ENCODE measurements at regions not wholly inside any gene's neighbourhood (a gene's known extent, or its start where the extent isn't known, plus 50 kb on each side); places are given as distances from the start of the nearest gene placed in this dataset.
"Not testable (repeated sequence)": the region's sequence is repeated elsewhere in the genome, so short reads cannot be mapped to it uniquely, and the experiment has no call there.

DNA sequence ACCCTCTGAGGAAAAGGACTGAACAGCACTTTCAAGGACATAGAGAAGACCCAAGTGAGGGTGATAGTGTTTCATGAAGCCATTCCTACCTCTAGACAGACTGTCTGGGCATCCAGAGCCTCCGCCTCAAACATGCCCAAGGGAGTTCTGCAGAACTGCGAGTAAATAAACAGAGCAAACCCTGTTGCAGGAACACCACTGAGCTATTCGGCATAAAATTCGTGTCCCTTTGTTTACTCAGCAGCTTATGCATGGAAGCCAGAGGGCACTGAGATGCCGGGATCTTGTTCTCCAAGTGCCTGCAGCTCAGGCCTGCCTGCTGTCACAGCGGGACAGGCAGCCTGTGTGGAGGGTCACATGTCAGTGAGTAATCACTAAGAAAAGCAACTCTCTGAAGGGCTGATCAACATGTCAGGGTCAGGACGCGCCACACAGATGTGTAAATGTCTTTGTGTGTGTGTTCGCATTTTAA, 164.9 kb upstream of the HEY2 start:
- Mint-ChIP-seq H3K36me3 (no peaks in the 10 kb centered on the region), H3K4me1 (no peaks in the 10 kb centered on the region), H3K27me3 (ENCODE audit: low read depth in 3 of 3) (peaks cover 1 to 7% (median 2%) of the 10 kb centered on the region in 3 donors)

DNA sequence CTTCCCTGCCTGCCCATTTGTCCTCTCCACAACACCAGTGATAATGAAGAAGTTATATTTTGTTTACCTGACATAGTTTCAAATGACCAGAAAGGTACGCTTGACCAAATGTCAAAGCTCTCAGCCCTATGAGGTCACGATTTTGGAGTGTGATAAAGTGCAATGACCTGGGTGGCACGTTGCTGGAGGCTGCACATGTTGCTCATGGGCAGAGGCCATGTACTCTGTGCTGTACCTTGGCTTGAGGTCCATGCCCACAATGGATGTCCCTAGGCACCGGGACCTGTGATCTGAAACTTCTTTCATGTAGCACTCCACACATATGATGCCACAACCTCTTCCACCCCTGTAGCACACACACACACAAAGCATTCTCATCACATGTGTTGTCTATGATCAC, 164.0 kb upstream of the HEY2 start:
- H3K36me3 Mint-ChIP-seq: no peaks in the 10 kb centered on the region
- no peak overlapping the region for H3K27ac Mint-ChIP-seq
- H3K4me3 Mint-ChIP-seq: no peak overlapping the region
- H3K4me1 Mint-ChIP-seq: no peaks in the 10 kb centered on the region
- H3K27me3 Mint-ChIP-seq (ENCODE audit: low read depth in 3 of 3): peaks cover 1 to 7% (median 2%) of the 10 kb centered on the region in 3 donors
- no peak for DNase-seq
- H3K9me3 Mint-ChIP-seq: no peaks in the 10 kb centered on the region

More for the DNA sequence above, 164.9 kb upstream of the HEY2 start:
- Mint-ChIP-seq H3K4me3 (no peak overlapping the region), H3K9me3 (no peaks in the 10 kb centered on the region), H3K27ac (no peak overlapping the region)
- DNase-seq: no peak

DNA sequence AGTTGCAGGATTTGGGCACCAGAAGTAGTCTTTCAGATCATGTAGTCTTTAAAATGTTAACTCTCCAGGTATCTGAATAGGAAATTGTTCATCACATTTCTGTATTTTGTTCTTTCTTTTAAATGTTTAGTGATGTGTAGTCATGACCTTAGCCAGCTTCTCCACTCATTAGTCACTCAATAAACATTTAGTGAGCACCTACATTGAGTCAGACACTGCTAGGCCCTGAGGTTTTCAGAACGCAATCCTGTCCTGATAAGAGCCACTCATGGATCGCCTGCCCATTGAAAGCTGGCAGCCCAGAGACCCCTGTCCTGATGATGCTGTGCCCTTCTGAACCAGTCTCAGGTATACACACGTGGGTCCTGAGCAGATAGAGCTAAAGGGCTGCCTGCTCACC, 163.4 kb upstream of the HEY2 start:
- Mint-ChIP-seq H3K4me3 (no peak overlapping the region), H3K4me1 (no peaks in the 10 kb centered on the region), H3K27me3 (ENCODE audit: low read depth in 3 of 3) (peaks cover 1 to 7% (median 2%) of the 10 kb centered on the region in 3 donors), H3K36me3 (no peaks in the 10 kb centered on the region), H3K27ac (no peak overlapping the region), H3K9me3 (no peaks in the 10 kb centered on the region)
- DNase-seq: no peak

DNA sequence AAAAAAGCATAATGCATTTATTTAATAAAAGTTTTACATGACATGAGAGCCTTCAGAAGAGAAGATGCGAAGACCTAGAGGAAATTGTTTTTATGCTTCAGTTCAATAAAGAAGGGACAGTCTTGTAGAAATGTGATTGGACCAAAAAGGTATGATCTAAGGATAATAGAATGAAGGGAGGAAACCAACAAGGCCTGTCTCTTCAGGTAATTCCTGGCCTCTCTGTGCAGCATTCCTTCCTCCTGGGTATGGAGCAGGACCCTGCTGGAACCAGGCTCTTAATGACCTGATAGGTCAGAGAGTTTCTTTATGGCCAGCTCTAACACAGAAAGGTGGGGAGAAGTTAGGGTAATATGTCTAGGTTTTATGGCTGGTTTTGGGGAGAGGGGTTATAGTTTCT, 162.8 kb upstream of the HEY2 start:
- Mint-ChIP-seq H3K4me3 (no peak overlapping the region), H3K27ac (no peak overlapping the region), H3K9me3 (no peaks in the 10 kb centered on the region), H3K36me3 (no peaks in the 10 kb centered on the region), H3K27me3 (ENCODE audit: low read depth in 3 of 3) (peaks cover 1 to 7% (median 2%) of the 10 kb centered on the region in 3 donors), H3K4me1 (no peaks in the 10 kb centered on the region)
- DNase-seq: no peak

DNA sequence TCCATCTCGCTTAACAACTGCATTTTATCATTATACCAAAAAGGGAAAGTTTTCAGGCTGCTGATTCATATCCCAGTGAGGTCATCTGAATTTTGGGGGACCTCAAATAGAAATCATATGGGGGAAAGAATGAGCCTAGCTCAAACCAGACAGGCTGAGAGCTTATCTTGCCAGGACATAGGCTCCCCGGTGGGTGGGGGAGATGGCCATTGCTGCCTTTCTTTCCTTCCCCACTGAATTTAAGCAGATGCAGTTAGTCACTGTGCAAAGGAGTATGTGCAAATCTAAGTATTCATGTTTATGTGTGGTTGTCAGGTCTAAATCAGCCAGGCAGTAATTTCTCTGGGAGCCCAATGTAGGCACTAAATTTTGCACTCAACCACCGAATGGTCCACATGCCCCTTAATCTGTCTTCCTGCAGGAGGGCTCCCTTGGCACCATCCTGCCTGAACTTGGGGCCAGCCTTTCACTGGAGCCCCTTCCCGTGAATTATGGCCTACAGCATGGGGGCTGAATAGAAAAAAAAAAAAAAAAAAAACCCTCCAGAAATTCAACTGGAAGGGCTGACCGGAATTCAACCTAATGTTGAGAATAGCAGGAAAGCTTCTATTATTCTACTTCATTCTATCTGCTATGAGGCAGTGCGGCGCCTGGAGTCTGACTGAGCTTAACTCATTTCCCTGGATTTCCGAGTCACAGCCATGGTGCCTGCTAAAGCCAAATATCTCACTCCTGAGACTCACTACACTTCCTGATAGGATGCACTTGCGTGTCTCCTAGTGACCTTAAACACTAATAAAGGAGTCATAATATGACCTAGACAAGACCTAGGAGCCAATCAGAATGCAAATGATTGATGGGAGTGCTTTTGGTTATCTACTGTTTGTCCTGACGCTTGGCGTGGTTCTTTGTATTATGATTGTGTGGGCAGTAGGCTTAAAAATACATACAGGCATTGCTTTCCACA, 161.5 kb upstream of the HEY2 start:
- DNase-seq: no peak
- Mint-ChIP-seq H3K36me3 (no peaks in the 10 kb centered on the region), H3K4me3 (no peak overlapping the region), H3K27ac (no peak overlapping the region), H3K9me3 (no peaks in the 10 kb centered on the region), H3K27me3 (ENCODE audit: low read depth in 3 of 3) (peaks cover 1 to 7% (median 2%) of the 10 kb centered on the region in 3 donors), H3K4me1 (no peaks in the 10 kb centered on the region)

DNA sequence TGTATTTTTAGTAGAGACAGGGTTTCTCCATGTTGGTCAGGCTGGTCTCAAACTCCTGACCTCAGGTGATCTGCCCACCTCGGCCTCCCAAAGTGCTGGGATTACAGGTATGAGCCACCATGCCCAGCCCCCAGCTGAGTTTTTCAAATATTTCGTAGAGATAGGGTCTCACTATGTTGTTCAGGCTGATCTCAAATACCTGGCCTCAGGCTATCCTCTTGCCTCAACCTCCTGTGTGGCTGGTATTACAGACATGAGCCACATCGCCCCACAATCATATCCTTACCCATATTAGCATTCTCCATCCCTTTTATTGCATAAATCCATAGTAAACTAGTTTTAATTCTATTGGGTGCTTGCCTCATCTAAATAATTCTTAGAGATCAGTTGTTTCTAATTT, 157.6 kb upstream of the HEY2 start:
- not testable (repeated sequence) for H3K27me3 Mint-ChIP-seq (ENCODE audit: low read depth in 3 of 3); DNase-seq; H3K4me3 Mint-ChIP-seq; H3K36me3 Mint-ChIP-seq; H3K27ac Mint-ChIP-seq; H3K4me1 Mint-ChIP-seq; H3K9me3 Mint-ChIP-seq

DNA sequence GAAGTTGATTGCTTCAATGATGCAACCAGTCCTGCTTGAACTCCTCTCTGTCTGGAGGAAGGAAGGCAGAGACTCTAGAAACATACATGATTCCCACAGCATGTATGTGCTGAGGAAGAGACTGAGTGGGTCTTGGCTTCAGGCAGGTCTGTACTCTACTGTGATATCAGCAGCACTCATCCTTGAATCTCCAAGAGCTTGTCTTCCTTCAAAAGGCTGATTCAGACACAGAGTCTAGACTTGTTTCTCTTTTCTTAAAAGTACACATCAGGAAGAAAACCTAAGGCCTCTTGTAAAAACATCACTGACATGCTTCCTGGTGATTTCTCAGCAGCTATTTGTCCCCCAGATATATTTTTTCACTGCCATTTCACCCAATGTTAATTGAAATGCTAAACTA, 155.7 kb upstream of the HEY2 start:
- H3K27ac Mint-ChIP-seq: no peak overlapping the region
- H3K9me3 Mint-ChIP-seq: no peaks in the 10 kb centered on the region
- no peak for DNase-seq
- H3K4me1 Mint-ChIP-seq: no peaks in the 10 kb centered on the region
- no peaks in the 10 kb centered on the region for H3K27me3 Mint-ChIP-seq (ENCODE audit: low read depth in 3 of 3)
- H3K4me3 Mint-ChIP-seq: no peak overlapping the region
- no peaks in the 10 kb centered on the region for H3K36me3 Mint-ChIP-seq

DNA sequence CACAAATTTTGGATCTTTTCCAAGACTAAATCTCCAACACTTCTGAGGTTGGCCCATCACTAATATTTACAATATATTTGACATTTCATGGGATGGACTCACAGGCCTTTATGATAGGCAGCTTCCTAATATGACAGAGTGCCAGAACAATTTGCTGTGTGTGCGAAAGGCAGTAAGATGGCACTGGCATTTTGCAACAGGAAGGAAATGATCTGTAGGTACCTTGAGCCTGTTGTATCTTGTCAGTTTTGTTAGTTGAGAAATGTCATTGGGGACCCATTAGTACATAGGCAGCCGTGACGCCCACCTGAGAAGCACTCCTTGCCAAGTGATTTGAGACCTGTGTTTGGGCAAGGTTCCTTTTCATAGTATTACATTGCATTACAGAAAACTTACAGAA, 153.4 kb upstream of the HEY2 start:
- Mint-ChIP-seq H3K27me3 (ENCODE audit: low read depth in 3 of 3) (peaks cover 0 to 6% (median 0%) of the 10 kb centered on the region in 3 donors), H3K36me3 (no peaks in the 10 kb centered on the region), H3K27ac (no peak overlapping the region), H3K9me3 (no peaks in the 10 kb centered on the region), H3K4me1 (no peaks in the 10 kb centered on the region), H3K4me3 (no peak overlapping the region)
- no peak for DNase-seq

DNA sequence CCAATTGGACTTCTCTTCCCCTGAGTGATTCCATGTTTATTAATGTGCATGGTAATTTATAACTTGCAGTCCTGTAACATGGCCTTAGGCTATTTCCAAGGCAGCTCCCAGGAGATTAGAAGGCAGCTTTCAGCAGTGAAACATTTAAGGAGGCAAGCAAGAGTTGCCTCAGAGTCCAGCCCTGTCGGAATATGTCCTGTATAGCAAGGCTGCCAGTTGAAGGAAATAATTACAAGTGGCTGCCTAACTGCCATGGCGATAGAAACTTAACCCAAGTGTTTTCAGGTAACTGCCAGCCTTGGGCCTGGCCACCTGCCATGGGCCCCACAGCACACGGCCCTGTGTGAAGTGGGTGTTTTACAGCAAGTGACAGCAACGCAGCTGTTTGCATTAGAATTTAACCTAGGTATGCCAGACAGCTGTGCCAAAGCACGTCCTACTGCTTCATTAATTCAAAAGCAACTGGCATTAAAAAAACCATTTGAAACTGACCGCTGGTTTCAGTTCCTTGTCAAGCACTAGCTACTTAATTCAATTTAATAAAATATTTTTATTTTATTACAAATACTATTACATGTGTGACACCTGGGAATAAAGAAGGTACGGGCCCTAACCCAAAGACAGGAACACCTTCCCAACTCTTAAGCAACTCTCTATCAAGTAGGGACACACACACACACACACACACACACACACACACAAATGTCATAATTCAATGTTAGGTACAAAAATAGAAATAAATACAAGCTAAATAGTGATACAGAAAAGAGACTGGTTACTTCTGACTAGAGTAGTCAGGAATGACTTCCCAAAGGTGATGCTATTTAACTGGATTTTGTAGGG, 151.8 kb upstream of the HEY2 start:
- Mint-ChIP-seq H3K36me3 (no peaks in the 10 kb centered on the region), H3K27me3 (ENCODE audit: low read depth in 3 of 3) (peaks cover 0 to 6% (median 0%) of the 10 kb centered on the region in 3 donors), H3K4me1 (no peaks in the 10 kb centered on the region), H3K9me3 (no peaks in the 10 kb centered on the region), H3K27ac (no peak overlapping the region), H3K4me3 (no peak overlapping the region)
- DNase-seq: no peak

DNA sequence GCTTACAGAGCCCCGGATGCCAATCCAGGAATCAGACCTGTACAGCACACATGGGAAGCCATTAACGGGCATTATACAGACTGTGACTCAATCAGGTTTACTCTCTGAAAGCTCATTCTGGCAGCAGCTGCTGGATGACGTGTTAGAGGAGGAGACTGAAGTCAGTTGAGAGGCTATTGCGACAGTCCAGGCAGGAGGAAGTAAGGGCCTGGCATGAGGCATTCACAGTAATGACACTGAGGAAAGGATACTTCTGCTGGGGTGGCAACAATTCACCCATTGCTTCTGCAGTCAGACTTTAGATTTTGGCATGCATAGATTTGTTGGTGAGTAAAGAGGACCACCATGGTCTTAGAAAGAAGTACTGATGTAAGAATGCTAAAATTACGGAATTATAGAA, 151.0 kb upstream of the HEY2 start:
- Mint-ChIP-seq H3K27ac (no peak overlapping the region), H3K36me3 (no peaks in the 10 kb centered on the region), H3K4me1 (no peaks in the 10 kb centered on the region), H3K9me3 (no peaks in the 10 kb centered on the region), H3K4me3 (no peak overlapping the region), H3K27me3 (ENCODE audit: low read depth in 3 of 3) (peaks cover 0 to 6% (median 0%) of the 10 kb centered on the region in 3 donors)
- DNase-seq: no peak

DNA sequence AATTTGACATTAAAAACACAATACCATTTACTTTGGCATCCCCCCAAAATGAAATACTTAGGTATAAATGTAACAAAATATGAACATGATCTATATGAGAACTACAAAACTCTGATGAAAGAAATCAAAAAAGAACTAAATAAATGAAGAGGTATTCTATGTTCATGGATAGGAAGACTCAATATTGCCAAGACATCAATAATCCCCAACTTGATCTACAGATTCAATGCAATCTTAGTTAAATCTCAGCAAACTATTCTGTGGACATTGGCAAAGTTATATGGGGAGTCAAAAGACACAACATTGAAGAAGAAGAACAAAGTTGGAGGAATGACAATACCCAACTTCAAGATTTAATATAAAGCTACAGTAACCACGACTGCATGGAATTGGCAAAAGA, 145.2 kb upstream of the HEY2 start:
- DNase-seq: no peak
- H3K4me3 Mint-ChIP-seq: no peak overlapping the region
- H3K27ac Mint-ChIP-seq: no peak overlapping the region
- H3K36me3 Mint-ChIP-seq: no peaks in the 10 kb centered on the region
- H3K4me1 Mint-ChIP-seq: no peaks in the 10 kb centered on the region
- peaks cover 1 to 8% (median 2%) of the 10 kb centered on the region in 3 donors for H3K27me3 Mint-ChIP-seq (ENCODE audit: low read depth in 3 of 3)
- H3K9me3 Mint-ChIP-seq: peaks cover 0 to 4% (median 0%) of the 10 kb centered on the region in 6 donors

DNA sequence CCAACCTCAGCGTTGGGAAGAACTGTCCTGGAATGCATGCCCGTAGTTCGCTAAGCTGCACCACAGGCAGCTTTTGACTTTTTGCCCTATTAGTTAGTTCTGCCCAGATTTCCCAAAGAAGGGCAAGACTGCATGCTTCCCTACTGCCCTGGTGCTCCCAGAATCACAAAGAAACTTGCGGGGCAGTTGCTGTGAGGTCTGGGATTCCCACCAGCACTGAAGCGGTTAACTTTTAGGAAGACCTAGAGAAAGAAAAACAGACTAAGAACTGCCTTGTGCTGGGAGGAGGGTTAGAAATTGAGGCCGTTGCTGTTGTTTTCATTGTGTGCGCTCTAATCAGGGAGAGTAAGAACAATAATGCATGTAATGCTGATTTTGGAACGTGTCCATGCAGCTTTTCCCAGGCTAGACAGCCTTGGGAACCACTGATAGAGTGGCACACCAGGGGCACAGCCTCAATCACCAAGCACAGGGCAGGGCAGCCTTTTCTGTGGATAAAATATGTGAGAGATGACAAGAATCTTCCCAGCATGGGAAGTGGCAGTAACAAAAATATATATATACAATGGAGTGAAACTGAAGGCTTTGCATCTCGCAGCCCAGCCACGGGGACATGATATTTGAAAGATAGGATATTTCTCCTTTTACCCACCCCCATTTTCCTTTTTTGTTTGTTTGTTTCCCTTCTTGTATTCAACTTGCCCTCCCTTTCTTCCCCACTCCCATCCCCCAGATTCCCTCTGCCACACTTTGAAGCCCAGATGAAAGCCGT, 137.7 kb upstream of the HEY2 start:
- Mint-ChIP-seq H3K36me3 (peaks cover 0 to 3% (median 0%) of the 10 kb centered on the region in 3 donors), H3K9me3 (no peaks in the 10 kb centered on the region), H3K27ac (no peak overlapping the region), H3K27me3 (ENCODE audit: low read depth in 3 of 3) (peaks cover 1 to 7% (median 4%) of the 10 kb centered on the region in 3 donors), H3K4me1 (no peaks in the 10 kb centered on the region), H3K4me3 (no peak overlapping the region)
- DNase-seq: no peak

DNA sequence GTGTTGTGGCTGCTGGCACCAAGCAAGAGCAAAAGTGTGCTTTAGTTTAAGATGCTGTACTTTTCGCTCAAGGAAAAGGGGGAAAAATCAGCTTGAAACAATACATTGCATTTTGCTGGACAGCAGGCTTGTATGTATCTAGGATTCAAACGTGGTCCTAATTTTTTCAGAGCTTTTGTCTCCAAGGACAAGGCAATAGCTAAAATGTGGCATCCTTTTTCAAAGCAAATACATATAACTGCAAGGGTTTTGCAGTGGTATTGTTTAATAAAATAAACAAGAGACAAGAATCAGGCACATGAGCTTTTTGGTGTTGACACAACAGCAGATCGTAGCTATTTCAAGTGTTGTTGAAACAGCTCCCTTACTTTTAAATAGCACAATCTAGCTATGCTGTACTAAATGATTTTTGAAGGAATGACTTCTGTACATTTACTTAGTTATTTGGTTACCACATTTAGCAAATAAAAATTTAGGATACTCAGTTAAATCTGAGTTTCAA, 137.0 kb upstream of the HEY2 start:
- Mint-ChIP-seq H3K27me3 (ENCODE audit: low read depth in 3 of 3) (peaks cover 0 to 7% (median 4%) of the 10 kb centered on the region in 3 donors), H3K9me3 (no peaks in the 10 kb centered on the region), H3K4me3 (no peak overlapping the region), H3K36me3 (peaks cover 0 to 3% (median 0%) of the 10 kb centered on the region in 3 donors), H3K4me1 (no peaks in the 10 kb centered on the region), H3K27ac (no peak overlapping the region)
- DNase-seq: no peak
